Osteoblast (primary cell): ENCODE measurements at regions not wholly inside any gene's neighbourhood (a gene's known extent, or its start where the extent isn't known, plus 50 kb on each side); places are given as distances from the start of the nearest gene placed in this dataset.

ENCODE experiments used
- DNase-seq: peaks from one replicate; pipeline ENCODE4 v3.0.0; 2011; ENCODE audit warnings: low spot score, mixed read lengths; ENCODE audit not compliant: insufficient read length; ENCODE audit errors: missing footprints
- H2AFZ ChIP-seq: 2 replicates; pipeline ENCODE4 v1.6.0; 2011; ENCODE audit warnings: mild to moderate bottlenecking, low read length
- H3K27ac ChIP-seq: 2 replicates; pipeline ENCODE4 v1.5.1; 2011; ENCODE audit warnings: mild to moderate bottlenecking, low read depth, low read length, moderate library complexity
- H3K27me3 ChIP-seq: 2 replicates; pipeline ENCODE4 v1.6.0; 2012; ENCODE audit warnings: mild to moderate bottlenecking, control low read depth, inconsistent platforms, low read length, moderate library complexity; ENCODE audit not compliant: insufficient read depth
- H3K36me3 ChIP-seq: 2 replicates; pipeline ENCODE4 v1.5.1; 2011; ENCODE audit warnings: mild to moderate bottlenecking, low read length, control low read depth, moderate library complexity; ENCODE audit not compliant: insufficient read depth
- H3K4me1 ChIP-seq: 2 replicates; pipeline ENCODE4 v1.5.1; 2011; ENCODE audit warnings: mild to moderate bottlenecking, low read length, control low read depth, moderate library complexity; ENCODE audit not compliant: insufficient read depth
- H3K4me2 ChIP-seq: 2 replicates; pipeline ENCODE4 v1.6.0; 2011; ENCODE audit warnings: mild to moderate bottlenecking, low read length; ENCODE audit not compliant: insufficient read depth
- H3K4me3 ChIP-seq: fragments of 200-600 bp; sonication (generic); 3 replicates; pipeline ENCODE4 v1.5.1; 2012; ENCODE audit warnings: mild to moderate bottlenecking, low read length, inconsistent platforms; ENCODE audit not compliant: insufficient read depth
- H3K79me2 ChIP-seq: 2 replicates; pipeline ENCODE4 v1.6.0; 2012; ENCODE audit warnings: mild to moderate bottlenecking, low read length, control low read depth, inconsistent platforms; ENCODE audit not compliant: insufficient read depth
- H3K9me3 ChIP-seq: 2 replicates; pipeline ENCODE4 v1.5.1; 2011; ENCODE audit warnings: low read depth, low read length, control low read depth
- H4K20me1 ChIP-seq: 2 replicates; pipeline ENCODE4 v1.6.0; 2012; ENCODE audit warnings: mild to moderate bottlenecking, low read length, control low read depth; ENCODE audit not compliant: insufficient read depth
- TF ChIP-seq, protein P1 (sequence below): IDR thresholded peaks from 2 replicates; pipeline ENCODE4 v1.5.1; 2011; ENCODE audit warnings: mild to moderate bottlenecking, low read depth, low read length, moderate library complexity; ENCODE audit errors: extremely low read depth

DNA sequence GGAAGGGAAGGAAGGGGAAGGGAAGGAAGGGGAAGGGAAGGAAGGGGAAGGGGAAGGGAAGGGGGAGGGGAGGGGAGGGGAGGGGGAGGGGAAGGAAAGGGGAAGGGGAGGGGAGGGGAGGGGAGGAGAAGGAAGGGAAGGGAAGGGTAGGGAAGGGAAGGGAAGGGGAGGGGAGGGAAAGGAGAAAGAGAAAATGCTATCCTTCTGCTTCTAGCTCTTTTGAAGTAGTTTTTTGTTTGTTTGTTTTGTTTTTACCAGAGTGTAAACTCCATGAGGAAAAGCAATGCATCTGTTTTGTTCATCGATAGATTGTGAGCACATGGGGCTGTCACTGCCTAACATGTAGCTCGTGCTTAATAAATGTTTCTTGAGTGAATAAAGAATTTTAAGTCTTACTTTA lies 1592.7 kb upstream of the ACVR2A start:
- no peak overlapping the region for H3K4me3 ChIP-seq
- DNase-seq = no peak
- H3K4me1 ChIP-seq = no peaks in the 10 kb centered on the region
- TF ChIP-seq, protein P1, sequence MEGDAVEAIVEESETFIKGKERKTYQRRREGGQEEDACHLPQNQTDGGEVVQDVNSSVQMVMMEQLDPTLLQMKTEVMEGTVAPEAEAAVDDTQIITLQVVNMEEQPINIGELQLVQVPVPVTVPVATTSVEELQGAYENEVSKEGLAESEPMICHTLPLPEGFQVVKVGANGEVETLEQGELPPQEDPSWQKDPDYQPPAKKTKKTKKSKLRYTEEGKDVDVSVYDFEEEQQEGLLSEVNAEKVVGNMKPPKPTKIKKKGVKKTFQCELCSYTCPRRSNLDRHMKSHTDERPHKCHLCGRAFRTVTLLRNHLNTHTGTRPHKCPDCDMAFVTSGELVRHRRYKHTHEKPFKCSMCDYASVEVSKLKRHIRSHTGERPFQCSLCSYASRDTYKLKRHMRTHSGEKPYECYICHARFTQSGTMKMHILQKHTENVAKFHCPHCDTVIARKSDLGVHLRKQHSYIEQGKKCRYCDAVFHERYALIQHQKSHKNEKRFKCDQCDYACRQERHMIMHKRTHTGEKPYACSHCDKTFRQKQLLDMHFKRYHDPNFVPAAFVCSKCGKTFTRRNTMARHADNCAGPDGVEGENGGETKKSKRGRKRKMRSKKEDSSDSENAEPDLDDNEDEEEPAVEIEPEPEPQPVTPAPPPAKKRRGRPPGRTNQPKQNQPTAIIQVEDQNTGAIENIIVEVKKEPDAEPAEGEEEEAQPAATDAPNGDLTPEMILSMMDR = no peak
- H2AFZ ChIP-seq = no peak overlapping the region
- H3K4me2 ChIP-seq = no peak overlapping the region
- no peaks in the 10 kb centered on the region for H3K27me3 ChIP-seq
- H3K79me2 ChIP-seq = no peaks in the 10 kb centered on the region
- no peak overlapping the region for H3K27ac ChIP-seq
- H3K36me3 ChIP-seq = no peaks in the 10 kb centered on the region
- no peaks in the 10 kb centered on the region for H4K20me1 ChIP-seq
- H3K9me3 ChIP-seq = no peaks in the 10 kb centered on the region

DNA sequence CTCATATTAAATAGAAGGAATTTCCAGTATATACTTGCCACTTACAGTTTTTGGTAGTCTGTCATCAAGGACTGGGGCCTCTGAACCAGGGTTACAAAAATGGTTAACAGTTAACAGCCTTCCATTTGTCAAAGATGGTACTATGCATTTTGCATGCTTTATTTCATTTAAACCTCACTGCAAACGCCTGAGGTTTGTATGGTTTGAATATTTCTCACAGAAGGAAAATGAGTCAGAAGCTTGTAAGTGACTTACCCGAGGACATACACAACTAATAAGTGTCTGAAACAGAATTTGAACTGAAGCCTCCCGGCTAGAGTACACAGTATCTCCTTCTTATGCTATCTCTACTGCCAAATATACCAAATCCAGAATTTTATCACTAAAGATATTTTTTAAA lies 1593.5 kb upstream of the ACVR2A start:
- H4K20me1 ChIP-seq = no peaks in the 10 kb centered on the region
- TF ChIP-seq, protein P1 = no peak
- H3K27me3 ChIP-seq = no peaks in the 10 kb centered on the region
- H3K4me1 ChIP-seq = peaks cover 8% of the 10 kb centered on the region
- H3K4me2 ChIP-seq = no peak overlapping the region
- no peak overlapping the region for H3K27ac ChIP-seq
- H3K4me3 ChIP-seq = no peak overlapping the region
- H3K79me2 ChIP-seq = no peaks in the 10 kb centered on the region
- H2AFZ ChIP-seq = no peak overlapping the region
- no peaks in the 10 kb centered on the region for H3K9me3 ChIP-seq
- peak; percentile 27 for DNase-seq
- H3K36me3 ChIP-seq = no peaks in the 10 kb centered on the region

DNA sequence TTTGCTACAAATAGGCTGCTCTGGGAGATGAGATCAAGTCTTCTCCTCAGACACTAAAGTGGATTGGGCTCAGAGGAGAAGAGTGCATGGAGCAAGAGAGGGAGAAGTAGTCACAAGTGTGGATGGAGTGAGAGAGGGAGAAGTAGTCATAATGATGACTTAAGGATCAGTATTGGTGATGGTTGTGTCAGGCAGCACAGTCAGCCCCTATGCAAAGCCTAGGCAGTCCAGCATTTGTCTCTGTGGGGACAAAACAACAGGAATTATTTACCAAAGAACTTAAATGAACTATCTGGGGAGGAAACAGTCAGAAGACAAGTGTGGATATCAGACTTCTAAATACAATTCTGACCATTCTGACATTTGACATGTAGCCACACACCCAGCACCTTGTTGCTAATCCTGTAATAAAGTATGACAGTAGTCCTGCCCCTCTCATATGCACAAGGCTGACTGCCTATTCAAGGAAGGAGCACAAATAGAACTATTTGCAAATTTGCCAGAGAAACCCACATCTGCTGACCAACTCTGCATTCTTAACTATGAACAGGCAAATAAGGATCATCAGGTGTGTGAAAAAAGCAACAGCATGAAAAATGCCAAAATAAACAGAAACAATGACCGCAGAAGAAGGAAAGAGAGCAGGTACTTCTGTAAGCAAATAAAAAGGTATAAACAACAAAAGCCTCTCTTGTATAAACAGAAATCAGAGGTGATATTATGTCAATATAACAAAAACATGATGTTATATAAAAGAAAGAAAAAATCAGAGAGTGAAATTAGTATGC lies 1597.9 kb upstream of the ACVR2A start:
- TF ChIP-seq, protein P1 = no peak
- no peaks in the 10 kb centered on the region for H3K36me3 ChIP-seq
- DNase-seq = no peak
- peaks cover 22% of the 10 kb centered on the region for H3K4me1 ChIP-seq
- peak overlapping the region; percentile 41 for H3K4me2 ChIP-seq
- H3K9me3 ChIP-seq = no peaks in the 10 kb centered on the region
- H3K27me3 ChIP-seq = no peaks in the 10 kb centered on the region
- no peaks in the 10 kb centered on the region for H4K20me1 ChIP-seq
- H3K79me2 ChIP-seq = no peaks in the 10 kb centered on the region
- peak overlapping the region; percentile 75 for H2AFZ ChIP-seq
- peak overlapping the region; percentile 62 for H3K27ac ChIP-seq
- peak overlapping the region; percentile 2 for H3K4me3 ChIP-seq

DNA sequence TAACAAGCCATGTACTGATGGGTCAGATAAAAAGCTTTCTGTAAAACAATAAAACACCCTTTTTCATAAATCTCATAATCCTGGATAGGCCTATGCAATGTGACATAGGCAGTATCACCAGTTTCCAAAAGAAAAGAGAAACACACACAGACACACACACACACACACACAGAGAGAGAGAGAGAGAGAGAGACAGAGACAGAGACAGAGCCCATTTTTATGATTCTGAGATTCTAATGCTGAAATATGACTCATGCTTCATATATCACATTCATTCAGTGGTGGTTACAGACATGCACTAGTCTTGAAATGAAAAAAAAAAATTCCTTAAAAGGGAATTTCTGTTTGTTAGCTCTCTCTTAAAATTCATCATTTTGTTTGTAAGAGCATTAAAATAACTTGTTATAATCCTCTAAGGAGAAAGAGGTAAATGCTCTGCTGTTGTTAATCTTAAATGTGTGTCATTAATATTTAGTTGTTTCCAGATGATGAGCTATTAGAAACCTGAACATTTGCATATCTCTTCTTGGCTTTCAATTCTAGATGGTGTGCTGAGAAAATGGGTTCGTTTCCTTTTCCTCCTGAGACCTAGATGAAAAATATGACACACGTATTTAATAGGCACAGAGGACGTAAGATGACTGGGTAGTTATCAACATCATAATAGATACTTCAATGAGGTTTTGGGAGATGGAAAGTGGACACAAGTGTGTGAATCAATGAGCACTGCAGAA lies 1598.7 kb upstream of the ACVR2A start:
- Histone ChIP-seq H3K9me3 (no peaks in the 10 kb centered on the region), H3K4me1 (peaks cover 22% of the 10 kb centered on the region), H4K20me1 (no peaks in the 10 kb centered on the region), H2AFZ (peak overlapping the region; percentile 75), H3K4me3 (peak overlapping the region; percentile 2), H3K4me2 (peak overlapping the region; percentile 41), H3K36me3 (no peaks in the 10 kb centered on the region), H3K79me2 (no peaks in the 10 kb centered on the region), H3K27me3 (no peaks in the 10 kb centered on the region), H3K27ac (peak overlapping the region; percentile 62)
- no peak for DNase-seq
- TF ChIP-seq, protein P1 = no peak
